Stimulated activated naive CD4-positive, alpha-beta T cell (primary cell): ENCODE measurements at regions not wholly inside any gene's neighbourhood (a gene's known extent, or its start where the extent isn't known, plus 50 kb on each side); places are given as distances from the start of the nearest gene placed in this dataset.
"Not testable (repeated sequence)": the region's sequence is repeated elsewhere in the genome, so short reads cannot be mapped to it uniquely, and the experiment has no call there.

ENCODE experiments used
- DNase-seq, 6 experiments: peaks; one replicate each; lab custom pipeline; 2025; lab: John Stamatoyannopoulos, UW

GRCh38 chr7:9071160-9071762 is 637.9 kb downstream of the NXPH1 start:
- DNase-seq: no peak

GRCh38 chr7:9075774-9076173 is 642.4 kb downstream of the NXPH1 start:
- DNase-seq: not testable (repeated sequence)

- DNase-seq: no peak
Observed at GRCh38 chr7:9082203-9082602, 648.8 kb downstream of the NXPH1 start.

- DNase-seq: no peak
Observed at GRCh38 chr7:9083837-9084236, 650.4 kb downstream of the NXPH1 start.

- no peak for DNase-seq
Observed at GRCh38 chr7:9091282-9091681, 657.9 kb downstream of the NXPH1 start.

GRCh38 chr7:9097565-9098060 is 664.2 kb downstream of the NXPH1 start:
- no peak for DNase-seq

- no peak for DNase-seq
Observed at GRCh38 chr7:9100289-9100688, 666.9 kb downstream of the NXPH1 start.

- no peak for DNase-seq
Observed at GRCh38 chr7:9102846-9103245, 669.4 kb downstream of the NXPH1 start.

- no peak for DNase-seq
Observed at GRCh38 chr7:9106747-9107146, 673.3 kb downstream of the NXPH1 start.

- DNase-seq: no peak
Observed at GRCh38 chr7:9120331-9120730, 686.9 kb downstream of the NXPH1 start.

GRCh38 chr7:9124320-9124719 is 690.9 kb downstream of the NXPH1 start:
- no peak for DNase-seq

GRCh38 chr7:9125246-9125645 is 691.8 kb downstream of the NXPH1 start:
- DNase-seq: no peak

GRCh38 chr7:9127901-9128300 is 694.5 kb downstream of the NXPH1 start:
- no peak for DNase-seq

GRCh38 chr7:9148687-9149086 is 715.3 kb downstream of the NXPH1 start:
- no peak for DNase-seq

GRCh38 chr7:9149499-9150082 is 716.2 kb downstream of the NXPH1 start:
- no peak for DNase-seq

- not testable (repeated sequence) for DNase-seq
Observed at GRCh38 chr7:9163691-9164090, 730.3 kb downstream of the NXPH1 start.

GRCh38 chr7:9175871-9176270 is 742.5 kb downstream of the NXPH1 start:
- no peak for DNase-seq

GRCh38 chr7:9181356-9181755 is 747.9 kb downstream of the NXPH1 start:
- no peak for DNase-seq

GRCh38 chr7:9186730-9187129 is 753.3 kb downstream of the NXPH1 start:
- no peak for DNase-seq

- DNase-seq: no peak
Observed at GRCh38 chr7:9189703-9190102, 756.3 kb downstream of the NXPH1 start.

GRCh38 chr7:9192969-9193368 is 759.6 kb downstream of the NXPH1 start:
- no peak for DNase-seq

- no peak for DNase-seq
Observed at GRCh38 chr7:9200626-9201025, 767.2 kb downstream of the NXPH1 start.

GRCh38 chr7:9201928-9202327 is 768.5 kb downstream of the NXPH1 start:
- DNase-seq: no peak

GRCh38 chr7:9204571-9204970 is 771.2 kb downstream of the NXPH1 start:
- DNase-seq: no peak
